Upper lobe of left lung (tissue), 6 donors: ENCODE measurements at regions not wholly inside any gene's neighbourhood (a gene's known extent, or its start where the extent isn't known, plus 50 kb on each side); places are given as distances from the start of the nearest gene placed in this dataset.

Experiments used
- ATAC-seq, 2 donors: fragments of 200-7000 bp; cut with Tn5 transposase; one replicate each; pipeline ENCODE4 v1.9.1; 2022; ENCODE audit warnings: mild to moderate bottlenecking in 2 of 2, moderate library complexity in 2 of 2; ENCODE audit not compliant: low FRiP score in 2 of 2
- DNase-seq, 2 donors: peaks; one replicate each; pipeline ENCODE4 v3.0.0-alpha.2; 2019 to 2020
- H3K27ac ChIP-seq, 4 donors: fragments of 200-600 bp; sonication (generic); one replicate each; pipeline ENCODE4 v1.5.1; 2016 to 2019
- H3K27me3 ChIP-seq, 4 donors: fragments of 200-600 bp; sonication (generic); one replicate each; pipeline ENCODE4 v1.5.1; 2017 to 2019
- H3K36me3 ChIP-seq, 4 donors: fragments of 200-600 bp; sonication (generic); one replicate each; pipeline ENCODE4 v1.5.1; 2016 to 2019
- H3K4me1 ChIP-seq, 4 donors: fragments of 200-600 bp; sonication (generic); one replicate each; pipeline ENCODE4 v1.5.1; 2018 to 2019
- H3K4me3 ChIP-seq, 4 donors: fragments of 200-600 bp; sonication (generic); one replicate each; pipeline ENCODE4 v1.5.1; 2017 to 2019; ENCODE audit warnings: mild to moderate bottlenecking in 2 of 4, moderate library complexity in 1 of 4
- H3K9me3 ChIP-seq, 4 donors: fragments of 200-600 bp; sonication (generic); one replicate each; pipeline ENCODE4 v1.5.1; 2018 to 2019
- CTCF ChIP-seq, 6 experiments: fragments of 450-650 bp in 4 of 6; fragments of 200-600 bp in 2 of 6; sonication (generic) in 2 of 6; IDR thresholded peaks; one replicate each; pipeline ENCODE4 v1.5.1; 2016 to 2019; ENCODE audit warnings: antibody characterized with exemption in 6 of 6
- EP300 ChIP-seq, 4 donors: sonication (generic); formaldehyde crosslinking; IDR thresholded peaks; one replicate each; pipeline ENCODE4 v1.5.1; 2017; ENCODE audit warnings: antibody characterized with exemption in 4 of 4, control low read depth in 2 of 4
- POLR2A ChIP-seq, 4 donors: fragments of 450-650 bp; IDR thresholded peaks; one replicate each; pipeline ENCODE4 v1.5.1; 2016 to 2017; ENCODE audit warnings: antibody characterized with exemption in 4 of 4, mild to moderate bottlenecking in 2 of 4
- POLR2AphosphoS5 ChIP-seq, 2 donors: sonication (generic); formaldehyde crosslinking; IDR thresholded peaks; one replicate each; pipeline ENCODE4 v1.5.1; 2017; ENCODE audit warnings: antibody characterized with exemption in 2 of 2
- WGBS, 2 donors: methylation state at CpG; one replicate each; pipeline ENCODE4 v1.1.5; 2017 to 2018; 5-methylcytosine and 5-hydroxymethylcytosine counted together
- donor health status: DM: no; HTN: no; CAD: no; lungs with moderate emphysema.
- donor health status: DM: no; HTN: yes; CAD: no; lungs with severe emphysema.

DNA sequence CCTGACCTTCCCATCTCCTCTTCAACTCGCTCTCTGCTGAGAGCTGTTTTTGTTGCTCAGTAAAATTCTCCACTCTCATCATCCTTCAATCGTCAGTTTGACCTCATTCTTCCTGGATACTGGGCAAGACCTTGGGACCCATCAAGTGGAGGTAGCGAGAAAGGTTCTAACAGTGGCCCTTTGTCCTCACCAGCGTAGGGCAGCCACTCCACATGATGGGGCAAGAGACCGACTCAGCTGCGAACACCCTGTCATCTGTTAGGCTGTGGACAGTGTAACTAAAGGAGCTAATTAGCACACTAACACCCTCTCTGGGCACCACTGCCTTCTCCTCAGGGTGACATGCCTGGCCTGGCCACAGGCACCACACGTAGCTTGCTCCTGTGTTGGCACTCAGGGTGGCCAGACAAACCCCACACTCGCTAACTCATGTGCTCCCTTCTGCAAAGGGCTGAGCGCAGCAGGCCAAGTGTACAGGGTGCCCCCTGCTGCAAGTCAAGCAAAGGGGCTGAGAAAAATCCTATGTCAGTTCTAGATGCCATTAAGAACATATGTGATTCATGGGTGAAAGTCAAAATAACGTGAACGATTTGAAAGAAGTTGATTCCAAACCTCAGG is 1216.0 kb downstream of the SLITRK5 start:
- Histone ChIP-seq H3K4me3 (no peak overlapping the region), H3K4me1 (no peaks in the 10 kb centered on the region), H3K27me3 (no peaks in the 10 kb centered on the region), H3K9me3 (peaks cover 0 to 2% (median 0%) of the 10 kb centered on the region in 4 donors), H3K27ac (no peak overlapping the region), H3K36me3 (no peaks in the 10 kb centered on the region)
- ATAC-seq (no peak), DNase-seq (no peak)
- WGBS, 2 donors, result 93 to 95% methylated on average over 6 to 11 of the region's 11 CpGs
- TF ChIP-seq CTCF (IDR thresholded peaks at IDR 0.05) (no peak), POLR2A (IDR thresholded peaks at IDR 0.05) (no peak), POLR2AphosphoS5 (IDR thresholded peaks at IDR 0.05) (no peak), EP300 (IDR thresholded peaks at IDR 0.05) (no peak)

GRCh38 chr13:88895261-88895941 is 1224.2 kb downstream of the SLITRK5 start:
- WGBS, 2 donors, result 78 to 100% methylated on average over 2 to 5 of the region's 6 CpGs
- peak; percentile 41 to 57 for ATAC-seq

GRCh38 chr13:88896466-88896865 is 1225.3 kb downstream of the SLITRK5 start:
- H3K27me3 ChIP-seq, result no peaks in the 10 kb centered on the region
- H3K9me3 ChIP-seq, result no peaks in the 10 kb centered on the region
- no peaks in the 10 kb centered on the region for H3K36me3 ChIP-seq
- no peaks in the 10 kb centered on the region for H3K4me1 ChIP-seq
- ATAC-seq (peak in 1 of 2 donors; percentile 53), DNase-seq (peak in 1 of 2 donors; percentile 52)
- H3K27ac ChIP-seq, result no peak overlapping the region
- no peak for TF ChIP-seq POLR2A (IDR thresholded peaks at IDR 0.05)
- TF ChIP-seq EP300 (IDR thresholded peaks at IDR 0.05), result no peak
- TF ChIP-seq POLR2AphosphoS5 (IDR thresholded peaks at IDR 0.05), result no peak
- TF ChIP-seq CTCF (IDR thresholded peaks at IDR 0.05), result no peak
- WGBS, 2 donors, result 77 to 92% methylated on average over 3 to 4 of the region's 6 CpGs
- H3K4me3 ChIP-seq, result no peak overlapping the region

More at GRCh38 chr13:88895261-88895941, 1224.2 kb downstream of the SLITRK5 start:
- Histone ChIP-seq H3K4me3 (no peak overlapping the region), H3K4me1 (no peaks in the 10 kb centered on the region), H3K36me3 (no peaks in the 10 kb centered on the region), H3K27ac (no peak overlapping the region), H3K9me3 (no peaks in the 10 kb centered on the region), H3K27me3 (no peaks in the 10 kb centered on the region)
- TF ChIP-seq POLR2A (IDR thresholded peaks at IDR 0.05) (no peak), POLR2AphosphoS5 (IDR thresholded peaks at IDR 0.05) (no peak), CTCF (IDR thresholded peaks at IDR 0.05) (no peak), EP300 (IDR thresholded peaks at IDR 0.05) (no peak)
- DNase-seq, result no peak

- Histone ChIP-seq H3K9me3 (no peaks in the 10 kb centered on the region), H3K4me3 (no peak overlapping the region), H3K4me1 (no peaks in the 10 kb centered on the region), H3K36me3 (no peaks in the 10 kb centered on the region), H3K27me3 (no peaks in the 10 kb centered on the region), H3K27ac (no peak overlapping the region)
- TF ChIP-seq POLR2A (IDR thresholded peaks at IDR 0.05), result no peak
- no peak for TF ChIP-seq CTCF (IDR thresholded peaks at IDR 0.05)
- TF ChIP-seq POLR2AphosphoS5 (IDR thresholded peaks at IDR 0.05), result no peak
- no peak for TF ChIP-seq EP300 (IDR thresholded peaks at IDR 0.05)
- ATAC-seq (no peak), DNase-seq (no peak)
- 46 to 57% methylated on average over 2 of the region's 2 CpGs for WGBS, 2 donors
Measured at GRCh38 chr13:88908961-88909441, 1237.8 kb downstream of the SLITRK5 start.
